ENCODE measurements at regions not wholly inside any gene's neighbourhood (a gene's known extent, or its start where the extent isn't known, plus 50 kb on each side); places are given as distances from the start of the nearest gene placed in this dataset.

- TF ChIP-seq SP1 (IDR thresholded peaks at IDR 0.05): no peak
- TF ChIP-seq BHLHE40 (IDR thresholded peaks at IDR 0.05; ENCODE audit: borderline replicate concordance): no peak
- TF ChIP-seq LEF1 (IDR thresholded peaks at IDR 0.05; ENCODE audit: borderline replicate concordance): no peak
- no peak for TF ChIP-seq FOXM1 (IDR thresholded peaks at IDR 0.05; ENCODE audit: borderline replicate concordance)
- no peak for TF ChIP-seq CTBP1 (IDR thresholded peaks at IDR 0.05; ENCODE audit: borderline replicate concordance)
- no peak for TF ChIP-seq FOXA1 (IDR thresholded peaks at IDR 0.05)
Observed at GRCh38 chrX:3960952-3961351, 247.5 kb upstream of the PRKX start.
